Caco-2 (cell line): ENCODE measurements at regions not wholly inside any gene's neighbourhood (a gene's known extent, or its start where the extent isn't known, plus 50 kb on each side); places are given as distances from the start of the nearest gene placed in this dataset.

Experiments used
- BruUV-seq: library from RNA; stranded (reverse); fragments of 400-500 nt; replicated peaks from 2 replicates; lab custom pipeline; 2021; lab: Mats Ljungman, UMichigan
- CTCF ChIA-PET: fragments of 300-600 bp; sonication (Branson Sonifier 250); formaldehyde crosslinking; loops from one replicate; lab custom pipeline; 2022; ENCODE audit warnings: antibody characterized with exemption; lab: Charles Lee
- POLR2A ChIA-PET: fragments of 300-600 bp; sonication (Branson Sonifier 250); formaldehyde crosslinking; loops from one replicate; lab custom pipeline; 2022; ENCODE audit warnings: antibody characterized with exemption; lab: Charles Lee
- DNase-seq, 2 experiments: peaks; one replicate each; pipeline versions ENCODE4 v3.0.0 to v3.0.0-alpha.2; 2020 to 2022
- H3K27me3 ChIP-seq: replicated peaks from 2 replicates; pipeline ENCODE4 v1.6.0; 2011; ENCODE audit warnings: low read length; ENCODE audit not compliant: control insufficient read depth, insufficient read depth
- H3K36me3 ChIP-seq: 2 replicates; pipeline ENCODE4 v1.5.1; 2011; ENCODE audit warnings: low read length; ENCODE audit not compliant: control insufficient read depth, insufficient read depth
- H3K4me1 ChIP-seq: fragments of 250-450 bp; sonication (Bioruptor Pico); 2 replicates; pipeline ENCODE4 v1.5.1; 2020; ENCODE audit warnings: mild to moderate bottlenecking
- H3K4me3 ChIP-seq: 2 replicates; pipeline ENCODE4 v1.5.1; 2011; ENCODE audit warnings: low read depth, mild to moderate bottlenecking, control low read depth, low read length
- H3K9me3 ChIP-seq: fragments of 250-450 bp; sonication (Bioruptor Pico); 2 replicates; pipeline ENCODE4 v1.5.1; 2020; ENCODE audit warnings: mild to moderate bottlenecking, moderate library complexity
- H3K27ac Mint-ChIP-seq: one replicate; pipeline ENCODE4 v1.8.0; 2022; ENCODE audit warnings: mixed read lengths; ENCODE audit not compliant: unreplicated experiment
- H3K27me3 Mint-ChIP-seq: one replicate; pipeline ENCODE4 v1.8.0; 2022; ENCODE audit warnings: mixed read lengths; ENCODE audit not compliant: insufficient read depth, unreplicated experiment
- H3K36me3 Mint-ChIP-seq: one replicate; pipeline ENCODE4 v1.8.0; 2022; ENCODE audit warnings: mild to moderate bottlenecking, mixed read lengths; ENCODE audit not compliant: insufficient read depth, unreplicated experiment
- H3K4me1 Mint-ChIP-seq: one replicate; pipeline ENCODE4 v1.8.0; 2022; ENCODE audit warnings: low read depth, mixed read lengths; ENCODE audit not compliant: unreplicated experiment
- H3K4me3 Mint-ChIP-seq: one replicate; pipeline ENCODE4 v1.8.0; 2022; ENCODE audit warnings: mild to moderate bottlenecking, moderate library complexity, mixed read lengths; ENCODE audit not compliant: unreplicated experiment
- H3K9me3 Mint-ChIP-seq: one replicate; pipeline ENCODE4 v1.8.0; 2022; ENCODE audit warnings: mixed read lengths; ENCODE audit not compliant: unreplicated experiment
- CTCF ChIP-seq, 2 experiments: fragments of 200-600 bp in 1 of 2; IDR thresholded peaks; 1 replicate in 1 of 2; 2 replicates in 1 of 2; pipeline versions ENCODE4 v1.5.1 to v1.8.0; 2011 to 2022; ENCODE audit warnings: antibody characterized with exemption in 1 of 2, control low read depth in 1 of 2, inconsistent platforms in 1 of 2, low read depth in 1 of 2, low read length in 1 of 2, mild to moderate bottlenecking in 1 of 2, moderate library complexity in 1 of 2; ENCODE audit not compliant: insufficient read depth in 1 of 2, severe bottlenecking in 1 of 2, unreplicated experiment in 1 of 2
- intact Hi-C: fragments of 100-400 bp; cut with micrococcal nuclease; formaldehyde crosslinking; loops from one replicate; pipeline ENCODE4 v1.10.0; 2022; ENCODE audit not compliant: unreplicated experiment

DNA sequence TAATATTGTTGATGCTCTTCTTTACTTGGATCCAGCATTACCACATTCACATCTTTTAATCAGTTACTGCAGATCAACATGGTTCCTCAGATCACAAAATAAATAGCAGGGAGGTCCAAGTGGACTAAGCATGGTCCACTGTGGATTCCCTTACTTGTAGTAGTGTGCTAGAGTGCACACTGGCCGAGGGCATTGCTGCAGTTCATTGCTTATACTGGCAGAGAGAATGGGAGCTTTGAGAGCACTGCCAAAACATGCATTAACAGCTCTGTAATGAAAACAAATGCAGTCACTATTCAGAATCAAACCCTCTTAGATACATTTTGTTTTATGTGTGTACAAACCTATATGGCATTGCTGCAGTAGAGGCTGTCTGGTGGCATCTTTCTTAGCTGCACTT lies 471.5 kb downstream of the CD109 start:
- Histone ChIP-seq H3K4me3 (no peak overlapping the region), H3K27me3 (no peaks in the 10 kb centered on the region), H3K9me3 (0 out of 2 replicates have a peak, but pooled peaks cover 2% of the 10 kb centered on the region), H3K36me3 (no peaks in the 10 kb centered on the region), H3K4me1 (peaks cover 21% of the 10 kb centered on the region)
- no TSS peak for BruUV-seq
- CTCF ChIA-PET: no interaction called here
- TF ChIP-seq CTCF (IDR thresholded peaks at IDR 0.05; ENCODE audit: insufficient read depth in 1 of 2, low read depth in 1 of 2, low read length in 1 of 2, severe bottlenecking in 1 of 2, unreplicated experiment in 1 of 2): no peak
- no peak for DNase-seq
- Mint-ChIP-seq H3K4me1 (peaks cover 13% of the 10 kb centered on the region), H3K36me3 (no peaks in the 10 kb centered on the region), H3K27ac (no peak overlapping the region), H3K9me3 (no peaks in the 10 kb centered on the region), H3K27me3 (no peaks in the 10 kb centered on the region), H3K4me3 (no peak overlapping the region)
- intact Hi-C loops: loop anchor here (2.0 kb wide), 1 partner anchor 29 kb away; no protein-coding TSS in a partner anchor
- POLR2A ChIA-PET: no interaction called here

DNA sequence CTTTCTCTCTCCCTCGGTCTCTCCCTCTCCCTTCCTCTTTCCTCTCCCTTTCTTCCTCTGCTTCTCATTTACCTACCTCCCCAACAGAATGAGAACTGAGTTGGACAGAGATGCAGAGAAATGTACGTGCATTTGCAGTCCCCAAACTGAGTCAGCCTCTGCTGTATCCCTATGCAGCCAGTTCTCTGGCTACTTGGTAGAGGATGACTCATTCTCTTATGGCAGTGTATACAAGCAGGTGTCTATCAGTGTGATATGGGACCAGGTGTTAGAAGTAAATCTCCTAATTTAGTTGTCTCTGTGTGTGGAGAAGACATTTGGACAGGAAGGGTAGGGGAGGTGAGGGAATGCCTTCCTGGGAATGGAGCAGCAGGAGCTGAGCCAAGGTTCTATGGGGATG lies 470.8 kb downstream of the CD109 start:
- Mint-ChIP-seq H3K27me3 (no peaks in the 10 kb centered on the region), H3K9me3 (no peaks in the 10 kb centered on the region), H3K4me3 (peak overlapping the region; percentile 10), H3K36me3 (no peaks in the 10 kb centered on the region), H3K27ac (no peak overlapping the region), H3K4me1 (peaks cover 13% of the 10 kb centered on the region)
- DNase-seq: no peak
- Histone ChIP-seq H3K4me1 (peaks cover 21% of the 10 kb centered on the region), H3K4me3 (no peak overlapping the region), H3K9me3 (0 out of 2 replicates have a peak, but pooled peaks cover 2% of the 10 kb centered on the region), H3K36me3 (no peaks in the 10 kb centered on the region), H3K27me3 (no peaks in the 10 kb centered on the region)
- CTCF ChIA-PET: no interaction called here
- POLR2A ChIA-PET: no interaction called here
- intact Hi-C loops: loop anchor here (2.0 kb wide), 1 partner anchor 30 kb away; no protein-coding TSS in a partner anchor
- no TSS peak for BruUV-seq
- TF ChIP-seq CTCF (IDR thresholded peaks at IDR 0.05; ENCODE audit: insufficient read depth in 1 of 2, low read depth in 1 of 2, low read length in 1 of 2, severe bottlenecking in 1 of 2, unreplicated experiment in 1 of 2): no peak

GRCh38 chr6:74161380-74161779 lies 465.4 kb downstream of the CD109 start:
- CTCF ChIA-PET: no interaction called here
- H3K4me1 ChIP-seq: peaks cover 10% of the 10 kb centered on the region
- H3K36me3 Mint-ChIP-seq: no peaks in the 10 kb centered on the region
- no peak for DNase-seq
- H3K4me3 ChIP-seq: no peak overlapping the region
- H3K9me3 ChIP-seq: no peaks in the 10 kb centered on the region
- no peaks in the 10 kb centered on the region for H3K36me3 ChIP-seq
- H3K4me3 Mint-ChIP-seq: no peak overlapping the region
- intact Hi-C loops: no loop called here
- no TSS peak for BruUV-seq
- H3K4me1 Mint-ChIP-seq: no peaks in the 10 kb centered on the region
- POLR2A ChIA-PET: no interaction called here
- no peaks in the 10 kb centered on the region for H3K27me3 Mint-ChIP-seq
- no peaks in the 10 kb centered on the region for H3K27me3 ChIP-seq
- no peak for TF ChIP-seq CTCF (IDR thresholded peaks at IDR 0.05; ENCODE audit: insufficient read depth in 1 of 2, low read depth in 1 of 2, low read length in 1 of 2, severe bottlenecking in 1 of 2, unreplicated experiment in 1 of 2)
- no peak overlapping the region for H3K27ac Mint-ChIP-seq
- peaks cover 20% of the 10 kb centered on the region for H3K9me3 Mint-ChIP-seq
